OCI-LY3 (cell line): ENCODE measurements at regions not wholly inside any gene's neighbourhood (a gene's known extent, or its start where the extent isn't known, plus 50 kb on each side); places are given as distances from the start of the nearest gene placed in this dataset.

Experiments used
- EZH2phosphoT487 ChIP-seq: fragments of 200-600 bp; shearing (Covaris generic); IDR thresholded peaks from 2 replicates; pipeline ENCODE4 v1.6.1; 2018; ENCODE audit warnings: antibody characterized with exemption, mixed run types, low read depth
- TF ChIP-seq, protein P1 (sequence below): fragments of 200-600, 300-600 bp; sonication (generic); IDR thresholded peaks from 2 replicates; pipeline ENCODE4 v1.5.1; 2014; ENCODE audit warnings: antibody characterized with exemption, low read length, low read depth

GRCh38 chr16:79297805-79298204 is 302.7 kb downstream of the MAF start:
- TF ChIP-seq, protein P1, sequence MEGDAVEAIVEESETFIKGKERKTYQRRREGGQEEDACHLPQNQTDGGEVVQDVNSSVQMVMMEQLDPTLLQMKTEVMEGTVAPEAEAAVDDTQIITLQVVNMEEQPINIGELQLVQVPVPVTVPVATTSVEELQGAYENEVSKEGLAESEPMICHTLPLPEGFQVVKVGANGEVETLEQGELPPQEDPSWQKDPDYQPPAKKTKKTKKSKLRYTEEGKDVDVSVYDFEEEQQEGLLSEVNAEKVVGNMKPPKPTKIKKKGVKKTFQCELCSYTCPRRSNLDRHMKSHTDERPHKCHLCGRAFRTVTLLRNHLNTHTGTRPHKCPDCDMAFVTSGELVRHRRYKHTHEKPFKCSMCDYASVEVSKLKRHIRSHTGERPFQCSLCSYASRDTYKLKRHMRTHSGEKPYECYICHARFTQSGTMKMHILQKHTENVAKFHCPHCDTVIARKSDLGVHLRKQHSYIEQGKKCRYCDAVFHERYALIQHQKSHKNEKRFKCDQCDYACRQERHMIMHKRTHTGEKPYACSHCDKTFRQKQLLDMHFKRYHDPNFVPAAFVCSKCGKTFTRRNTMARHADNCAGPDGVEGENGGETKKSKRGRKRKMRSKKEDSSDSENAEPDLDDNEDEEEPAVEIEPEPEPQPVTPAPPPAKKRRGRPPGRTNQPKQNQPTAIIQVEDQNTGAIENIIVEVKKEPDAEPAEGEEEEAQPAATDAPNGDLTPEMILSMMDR, result no peak
- TF ChIP-seq EZH2phosphoT487, result no peak
